ENCODE measurements at regions not wholly inside any gene's neighbourhood (a gene's known extent, or its start where the extent isn't known, plus 50 kb on each side); places are given as distances from the start of the nearest gene placed in this dataset.

DNA sequence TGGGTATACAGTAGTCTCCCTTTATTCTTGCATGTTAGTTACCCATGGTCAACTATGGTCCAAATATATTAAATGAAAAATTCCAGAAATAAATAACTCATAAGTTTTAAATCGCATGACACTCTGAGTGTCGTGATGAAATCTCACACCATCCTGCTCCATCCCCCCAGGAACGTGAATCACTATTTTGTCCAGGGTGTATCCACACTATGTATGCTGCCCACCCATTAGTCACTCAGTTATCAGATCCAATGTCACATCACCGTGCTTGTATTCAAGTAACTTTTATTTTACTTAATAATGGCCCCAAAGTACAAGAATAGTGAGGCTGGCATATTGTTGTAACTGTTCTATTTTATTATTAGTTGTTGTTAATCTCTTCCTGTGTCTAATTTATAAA is 115.8 kb upstream of the SERP2 start:
- no peak for TF ChIP-seq EZH2 (IDR thresholded peaks at IDR 0.05; ENCODE audit: insufficient read depth, poor library complexity, severe bottlenecking)
- TF ChIP-seq EZH2phosphoT487 (IDR thresholded peaks at IDR 0.05; ENCODE audit: insufficient read depth, low read depth) = no peak

Measured in GM23248 (cell line).